T-cell (primary cell): ENCODE measurements at regions not wholly inside any gene's neighbourhood (a gene's known extent, or its start where the extent isn't known, plus 50 kb on each side); places are given as distances from the start of the nearest gene placed in this dataset.

Experiments
- ATAC-seq, 4 experiments: fragments of 200-7000 bp in 3 of 4; fragments of 150-1000 bp in 1 of 4; cut with Tn5 transposase; replicated peaks in 1 of 4; 1 replicate in 3 of 4; 2 replicates in 1 of 4; pipeline ENCODE4 v1.10.0; 2021; ENCODE audit warnings: moderate library complexity in 3 of 4, mild to moderate bottlenecking in 2 of 4, moderate number of reproducible peaks in 1 of 4
- CTCF ChIA-PET, 2 donors: fragments of 300-600 bp; sonication (Branson Sonifier 250); formaldehyde crosslinking; loops; one replicate each; lab custom pipeline; 2022; ENCODE audit warnings: antibody characterized with exemption in 2 of 2; lab: Charles Lee
- POLR2A ChIA-PET, 2 donors: fragments of 300-600 bp; sonication (Branson Sonifier 250); formaldehyde crosslinking; loops; one replicate each; lab custom pipeline; 2022; ENCODE audit warnings: antibody characterized with exemption in 2 of 2; lab: Charles Lee
- DNase-seq, 35 experiments: peaks; one replicate each; pipeline versions ENCODE4 v3.0.0 to v3.0.0-alpha.2; 2013 to 2023
- H3K27ac ChIP-seq: one replicate; pipeline ENCODE4 v1.5.1; 2013; ENCODE audit warnings: low read length
- H3K27me3 ChIP-seq, 2 experiments: replicated peaks in 1 of 2; 1 replicate in 1 of 2; 2 replicates in 1 of 2; pipeline versions ENCODE4 v1.6.1 to v1.7.0; 2013; ENCODE audit warnings: low read length in 1 of 2, mixed read lengths in 1 of 2; ENCODE audit not compliant: control insufficient read depth in 2 of 2, insufficient read depth in 2 of 2; ENCODE audit errors: extremely low read depth in 1 of 2
- H3K36me3 ChIP-seq, 2 donors: 1 replicate in 1 of 2; 2 replicates in 1 of 2; pipeline versions ENCODE4 v1.6.1 to v1.7.0; 2013; ENCODE audit warnings: low read length in 1 of 2; ENCODE audit not compliant: control insufficient read depth in 2 of 2, insufficient read depth in 1 of 2; ENCODE audit errors: extremely low read depth in 1 of 2
- H3K4me1 ChIP-seq, 2 experiments: 1 replicate in 1 of 2; 2 replicates in 1 of 2; pipeline versions ENCODE4 v1.6.1 to v1.7.0; 2013; ENCODE audit warnings: low read length in 2 of 2, mixed read lengths in 1 of 2; ENCODE audit not compliant: insufficient read depth in 2 of 2, control insufficient read depth in 1 of 2; ENCODE audit errors: extremely low read depth in 1 of 2
- H3K4me3 ChIP-seq, 2 donors: 1 replicate in 1 of 2; 2 replicates in 1 of 2; pipeline versions ENCODE4 v1.5.1 to v1.7.0; 2013; ENCODE audit warnings: mild to moderate bottlenecking in 2 of 2, low read length in 1 of 2, moderate library complexity in 1 of 2; ENCODE audit not compliant: control insufficient read depth in 1 of 2; ENCODE audit errors: extremely low read depth in 1 of 2
- H3K9me3 ChIP-seq: 2 replicates; pipeline ENCODE4 v1.7.0; 2013
- H3K27ac Mint-ChIP-seq, 2 donors: one replicate each; pipeline ENCODE4 v1.8.0; 2020 to 2021; ENCODE audit warnings: mild to moderate bottlenecking in 2 of 2, mixed read lengths in 2 of 2
- H3K27me3 Mint-ChIP-seq, 2 donors: one replicate each; pipeline ENCODE4 v1.8.0; 2021 to 2022; ENCODE audit warnings: mixed read lengths in 2 of 2
- H3K36me3 Mint-ChIP-seq: one replicate; pipeline ENCODE4 v1.8.0; 2021; ENCODE audit warnings: mixed read lengths
- H3K4me1 Mint-ChIP-seq, 3 donors: one replicate each; pipeline ENCODE4 v1.8.0; 2020 to 2022; ENCODE audit warnings: mixed read lengths in 3 of 3, mild to moderate bottlenecking in 1 of 3
- H3K4me3 Mint-ChIP-seq, 3 donors: one replicate each; pipeline ENCODE4 v1.8.0; 2020 to 2022; ENCODE audit warnings: mild to moderate bottlenecking in 3 of 3, mixed read lengths in 3 of 3, moderate library complexity in 3 of 3
- H3K9me3 Mint-ChIP-seq, 3 donors: one replicate each; pipeline ENCODE4 v1.8.0; 2020 to 2022; ENCODE audit warnings: mixed read lengths in 3 of 3
- WGBS: methylation state at CpG from one replicate; pipeline ENCODE4 v1.1.5; 2013; ENCODE audit warnings: missing lambda C conversion rate; ENCODE audit not compliant: insufficient coverage; 5-methylcytosine and 5-hydroxymethylcytosine counted together

- no peak for DNase-seq
- Histone ChIP-seq H3K27me3 (no peaks in the 10 kb centered on the region), H3K4me3 (no peak overlapping the region), H3K36me3 (no peaks in the 10 kb centered on the region), H3K27ac (no peak overlapping the region), H3K9me3 (no peaks in the 10 kb centered on the region), H3K4me1 (no peaks in the 10 kb centered on the region)
- Mint-ChIP-seq H3K4me3 (no peak overlapping the region), H3K27me3 (no peaks in the 10 kb centered on the region), H3K36me3 (no peaks in the 10 kb centered on the region), H3K27ac (no peak overlapping the region), H3K4me1 (no peaks in the 10 kb centered on the region), H3K9me3 (no peaks in the 10 kb centered on the region)
- no peak for ATAC-seq
- no CpG with 5 or more reads among the region's 4 CpGs for WGBS
- ChIA-PET POLR2A (no interaction called here), CTCF (no interaction called here)
Observed at GRCh38 chr15:37595426-37595970, 338.9 kb upstream of the TMCO5A start.

DNA sequence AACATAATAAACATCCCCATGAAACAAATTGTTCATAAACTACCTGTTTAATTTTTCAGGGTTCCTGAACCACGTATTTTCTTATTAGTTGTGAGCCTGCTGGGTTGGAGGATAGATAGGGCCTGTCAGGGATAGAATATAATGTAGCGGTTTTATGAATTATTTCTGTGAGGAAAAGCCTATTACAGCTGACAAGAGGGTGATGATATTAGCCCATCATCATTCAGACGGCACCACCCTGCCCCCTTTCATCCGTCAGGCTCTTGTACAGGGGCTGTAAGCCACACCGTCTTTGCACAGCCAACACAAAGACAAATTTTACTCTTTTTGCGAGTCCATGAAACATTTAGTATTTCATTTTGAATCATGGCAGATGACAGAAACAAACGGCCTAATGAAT lies 335.3 kb upstream of the TMCO5A start:
- DNase-seq, result no peak
- ATAC-seq, result no peak
- Histone ChIP-seq H3K27ac (no peak overlapping the region), H3K36me3 (no peaks in the 10 kb centered on the region), H3K27me3 (no peaks in the 10 kb centered on the region), H3K9me3 (no peaks in the 10 kb centered on the region), H3K4me3 (no peak overlapping the region), H3K4me1 (no peaks in the 10 kb centered on the region)
- ChIA-PET CTCF (no interaction called here), POLR2A (no interaction called here)
- no peaks in the 10 kb centered on the region for H3K27me3 Mint-ChIP-seq
- H3K4me3 Mint-ChIP-seq, result no peak overlapping the region
- H3K27ac Mint-ChIP-seq, result no peak overlapping the region
- H3K36me3 Mint-ChIP-seq, result no peaks in the 10 kb centered on the region
- 82% methylated on average over 7 of the region's 7 CpGs for WGBS
- H3K4me1 Mint-ChIP-seq, result no peaks in the 10 kb centered on the region
- H3K9me3 Mint-ChIP-seq, result peaks cover 0 to 4% (median 0%) of the 10 kb centered on the region in 3 donors

DNA sequence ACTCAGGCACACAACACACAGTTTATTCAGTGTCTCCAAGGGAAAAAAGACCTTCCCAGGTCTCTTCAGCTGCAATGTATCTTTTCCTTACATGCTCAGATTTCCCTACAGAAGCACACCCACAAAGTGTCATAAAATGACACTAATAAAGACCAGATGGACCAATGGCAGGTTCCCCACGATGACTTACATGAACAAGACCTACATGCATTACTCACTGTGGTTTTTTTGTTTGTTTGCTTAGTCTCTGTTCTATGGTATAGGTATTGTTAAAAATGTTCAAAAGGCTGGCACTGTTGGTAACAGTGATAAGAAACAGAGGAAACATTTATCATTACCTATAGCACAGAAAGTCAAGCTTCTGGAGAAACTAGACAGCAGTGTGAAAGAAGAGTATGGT lies 318.2 kb upstream of the TMCO5A start:
- no peaks in the 10 kb centered on the region for H3K36me3 ChIP-seq
- H3K9me3 ChIP-seq, result no peaks in the 10 kb centered on the region
- POLR2A ChIA-PET, result no interaction called here
- CTCF ChIA-PET, result interaction anchor here in 1 of 2 donors (0.6 kb wide), 1 partner anchor 465 kb away, joined by 3 read pairs; no protein-coding TSS in a partner anchor
- WGBS, result no CpG with 5 or more reads among the region's 1 CpG
- H3K4me1 ChIP-seq, result no peaks in the 10 kb centered on the region
- no peak for DNase-seq
- no peak overlapping the region for H3K4me3 ChIP-seq
- no peak overlapping the region for H3K27ac ChIP-seq
- ATAC-seq, result no peak
- H3K9me3 Mint-ChIP-seq, result peaks cover 16 to 20% (median 16%) of the 10 kb centered on the region in 3 donors
- H3K4me3 Mint-ChIP-seq, result no peak overlapping the region
- H3K36me3 Mint-ChIP-seq, result no peaks in the 10 kb centered on the region
- H3K27me3 ChIP-seq, result no peaks in the 10 kb centered on the region
- H3K4me1 Mint-ChIP-seq, result no peaks in the 10 kb centered on the region
- H3K27me3 Mint-ChIP-seq, result peaks cover 0 to 2% of the 10 kb centered on the region in 2 donors
- H3K27ac Mint-ChIP-seq, result no peak overlapping the region

GRCh38 chr15:37618353-37618752 lies 316.1 kb upstream of the TMCO5A start:
- DNase-seq, result no peak

DNA sequence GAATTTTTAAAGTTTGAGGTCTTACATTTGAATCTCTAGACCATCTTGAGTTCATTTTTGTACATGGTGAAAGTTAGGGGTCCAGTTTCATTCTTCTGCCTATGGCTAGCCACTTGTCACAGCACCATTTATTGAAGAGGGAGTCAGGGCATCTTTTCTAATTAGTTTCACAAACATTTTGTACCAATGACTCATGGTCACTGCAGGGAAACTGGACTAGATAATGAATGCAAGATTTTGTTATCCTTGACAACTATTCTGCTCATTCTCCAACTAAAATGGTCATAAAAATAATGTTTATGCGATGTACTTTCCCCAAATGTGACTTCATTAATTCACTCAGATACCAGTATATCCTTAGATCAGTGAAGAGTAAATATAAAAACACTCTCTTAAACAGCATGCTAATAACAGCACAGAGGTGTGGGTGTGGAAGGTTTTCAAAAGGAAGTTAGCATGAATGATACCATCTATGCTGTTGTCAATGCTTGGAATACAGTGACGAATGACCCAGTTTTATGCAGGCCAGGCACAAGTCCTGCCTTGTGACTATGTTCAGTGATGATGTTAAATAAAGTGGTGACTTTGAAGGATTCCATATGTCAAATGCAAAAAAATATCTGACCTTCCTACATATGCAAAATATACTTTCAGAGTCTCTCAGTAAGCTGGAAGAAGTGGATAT lies 314.9 kb upstream of the TMCO5A start:
- Mint-ChIP-seq H3K27ac (no peak overlapping the region), H3K4me1 (no peaks in the 10 kb centered on the region), H3K27me3 (no peaks in the 10 kb centered on the region), H3K9me3 (peaks cover 10 to 16% (median 12%) of the 10 kb centered on the region in 3 donors), H3K36me3 (no peaks in the 10 kb centered on the region), H3K4me3 (no peak overlapping the region)
- H3K4me3 ChIP-seq, result no peak overlapping the region
- no CpG with 5 or more reads among the region's 2 CpGs for WGBS
- DNase-seq (no peak), ATAC-seq (no peak)
- no peaks in the 10 kb centered on the region for H3K4me1 ChIP-seq
- H3K27ac ChIP-seq, result no peak overlapping the region
- H3K36me3 ChIP-seq, result no peaks in the 10 kb centered on the region
- CTCF ChIA-PET, result no interaction called here
- POLR2A ChIA-PET, result no interaction called here
- no peaks in the 10 kb centered on the region for H3K9me3 ChIP-seq
- no peaks in the 10 kb centered on the region for H3K27me3 ChIP-seq

More at GRCh38 chr15:37618353-37618752, 316.1 kb upstream of the TMCO5A start:
- Histone ChIP-seq H3K27ac (no peak overlapping the region), H3K4me3 (no peak overlapping the region), H3K9me3 (no peaks in the 10 kb centered on the region), H3K27me3 (no peaks in the 10 kb centered on the region), H3K4me1 (no peaks in the 10 kb centered on the region), H3K36me3 (no peaks in the 10 kb centered on the region)
- no peaks in the 10 kb centered on the region for H3K36me3 Mint-ChIP-seq
- CTCF ChIA-PET, result no interaction called here
- POLR2A ChIA-PET, result no interaction called here
- H3K4me1 Mint-ChIP-seq, result no peaks in the 10 kb centered on the region
- no peak overlapping the region for H3K4me3 Mint-ChIP-seq
- no peak overlapping the region for H3K27ac Mint-ChIP-seq
- ATAC-seq, result no peak
- peaks cover 0 to under 1% of the 10 kb centered on the region in 2 donors for H3K27me3 Mint-ChIP-seq
- H3K9me3 Mint-ChIP-seq, result peaks cover 10 to 16% (median 14%) of the 10 kb centered on the region in 3 donors

GRCh38 chr15:37625576-37625975 lies 308.9 kb upstream of the TMCO5A start:
- ChIA-PET POLR2A (no interaction called here), CTCF (no interaction called here)
- no peak for DNase-seq

More at GRCh38 chr15:37625576-37625975, 308.9 kb upstream of the TMCO5A start:
- H3K27me3 ChIP-seq, result no peaks in the 10 kb centered on the region
- no peaks in the 10 kb centered on the region for H3K36me3 Mint-ChIP-seq
- H3K27me3 Mint-ChIP-seq, result no peaks in the 10 kb centered on the region
- no peak overlapping the region for H3K27ac Mint-ChIP-seq
- no peak overlapping the region for H3K27ac ChIP-seq
- no peaks in the 10 kb centered on the region for H3K4me1 Mint-ChIP-seq
- no peaks in the 10 kb centered on the region for H3K36me3 ChIP-seq
- no peak for ATAC-seq
- no peak overlapping the region for H3K4me3 Mint-ChIP-seq
- no peak overlapping the region for H3K4me3 ChIP-seq
- H3K9me3 Mint-ChIP-seq, result no peaks in the 10 kb centered on the region
- H3K9me3 ChIP-seq, result no peaks in the 10 kb centered on the region
- no peaks in the 10 kb centered on the region for H3K4me1 ChIP-seq
